Smooth muscle cell (in vitro differentiated cells): ENCODE measurements at regions not wholly inside any gene's neighbourhood (a gene's known extent, or its start where the extent isn't known, plus 50 kb on each side); places are given as distances from the start of the nearest gene placed in this dataset.
"Not testable (repeated sequence)": the region's sequence is repeated elsewhere in the genome, so short reads cannot be mapped to it uniquely, and the experiment has no call there.

Source experiments
- DNase-seq: peaks from one replicate; lab custom pipeline; 2025; ENCODE audit not compliant: unreplicated experiment; lab: John Stamatoyannopoulos, UW
- H2AFZ ChIP-seq: fragments of 200-600 bp; sonication (generic); 2 replicates; pipeline ENCODE4 v1.6.0; 2016; ENCODE audit warnings: antibody characterized with exemption, low read depth, mild to moderate bottlenecking
- H3F3A ChIP-seq: fragments of 200-600 bp; sonication (generic); 2 replicates; pipeline ENCODE4 v1.6.0; 2017; ENCODE audit warnings: antibody characterized with exemption, low read depth
- H3K27ac ChIP-seq: fragments of 200-600 bp; sonication (generic); 2 replicates; pipeline ENCODE4 v1.5.1; 2016; ENCODE audit warnings: low read depth, mild to moderate bottlenecking
- H3K27me3 ChIP-seq: fragments of 200-600 bp; sonication (generic); 2 replicates; pipeline ENCODE4 v1.6.1; 2016; ENCODE audit warnings: low read depth, mild to moderate bottlenecking
- H3K36me3 ChIP-seq: fragments of 200-600 bp; sonication (generic); 2 replicates; pipeline ENCODE4 v1.5.1; 2016; ENCODE audit warnings: low read depth
- H3K4me1 ChIP-seq: fragments of 200-600 bp; sonication (generic); 2 replicates; pipeline ENCODE4 v1.5.1; 2016; ENCODE audit warnings: low read depth
- H3K4me2 ChIP-seq: fragments of 200-600 bp; sonication (generic); 2 replicates; pipeline ENCODE4 v1.6.0; 2016; ENCODE audit warnings: mild to moderate bottlenecking
- H3K4me3 ChIP-seq: fragments of 200-600 bp; sonication (generic); 2 replicates; pipeline ENCODE4 v1.5.1; 2016; ENCODE audit warnings: mild to moderate bottlenecking
- H3K79me2 ChIP-seq: fragments of 200-600 bp; sonication (generic); 2 replicates; pipeline ENCODE4 v1.6.0; 2016; ENCODE audit warnings: low read depth, mild to moderate bottlenecking
- H3K9ac ChIP-seq: fragments of 200-600 bp; sonication (generic); 2 replicates; pipeline ENCODE4 v1.6.0; 2016; ENCODE audit warnings: low read depth
- H3K9me3 ChIP-seq: fragments of 200-600 bp; sonication (generic); replicated peaks from 2 replicates; pipeline ENCODE4 v1.5.1; 2016; ENCODE audit warnings: low read depth
- H4K20me1 ChIP-seq: fragments of 200-600 bp; sonication (generic); 2 replicates; pipeline ENCODE4 v1.6.0; 2016; ENCODE audit warnings: low read depth
- WGBS: methylation state at CpG from one replicate; pipeline ENCODE4 v1.1.7; 2016; ENCODE audit warnings: low lambda C conversion rate; 5-methylcytosine and 5-hydroxymethylcytosine counted together
- TF ChIP-seq, protein P1 (sequence below): fragments of 200-600 bp; sonication (generic); IDR thresholded peaks from 2 replicates; pipeline ENCODE4 v1.5.1; 2017; ENCODE audit warnings: borderline replicate concordance, mild to moderate bottlenecking, antibody characterized with exemption; ENCODE audit not compliant: insufficient read depth, poor library complexity, severe bottlenecking

- H3K79me2 ChIP-seq, result no peaks in the 10 kb centered on the region
- no peaks in the 10 kb centered on the region for H3K36me3 ChIP-seq
- no peak overlapping the region for H3K27ac ChIP-seq
- DNase-seq, result no peak
- 66% methylated on average over 5 of the region's 5 CpGs for WGBS
- H3K9ac ChIP-seq, result no peak overlapping the region
- no peak overlapping the region for H2AFZ ChIP-seq
- no peak overlapping the region for H3K4me2 ChIP-seq
- no peaks in the 10 kb centered on the region for H4K20me1 ChIP-seq
- TF ChIP-seq, protein P1, sequence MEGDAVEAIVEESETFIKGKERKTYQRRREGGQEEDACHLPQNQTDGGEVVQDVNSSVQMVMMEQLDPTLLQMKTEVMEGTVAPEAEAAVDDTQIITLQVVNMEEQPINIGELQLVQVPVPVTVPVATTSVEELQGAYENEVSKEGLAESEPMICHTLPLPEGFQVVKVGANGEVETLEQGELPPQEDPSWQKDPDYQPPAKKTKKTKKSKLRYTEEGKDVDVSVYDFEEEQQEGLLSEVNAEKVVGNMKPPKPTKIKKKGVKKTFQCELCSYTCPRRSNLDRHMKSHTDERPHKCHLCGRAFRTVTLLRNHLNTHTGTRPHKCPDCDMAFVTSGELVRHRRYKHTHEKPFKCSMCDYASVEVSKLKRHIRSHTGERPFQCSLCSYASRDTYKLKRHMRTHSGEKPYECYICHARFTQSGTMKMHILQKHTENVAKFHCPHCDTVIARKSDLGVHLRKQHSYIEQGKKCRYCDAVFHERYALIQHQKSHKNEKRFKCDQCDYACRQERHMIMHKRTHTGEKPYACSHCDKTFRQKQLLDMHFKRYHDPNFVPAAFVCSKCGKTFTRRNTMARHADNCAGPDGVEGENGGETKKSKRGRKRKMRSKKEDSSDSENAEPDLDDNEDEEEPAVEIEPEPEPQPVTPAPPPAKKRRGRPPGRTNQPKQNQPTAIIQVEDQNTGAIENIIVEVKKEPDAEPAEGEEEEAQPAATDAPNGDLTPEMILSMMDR, result no peak
- H3K4me3 ChIP-seq, result no peak overlapping the region
- peaks cover 41% of the 10 kb centered on the region for H3K27me3 ChIP-seq
- H3F3A ChIP-seq, result no peaks in the 10 kb centered on the region
- H3K4me1 ChIP-seq, result no peaks in the 10 kb centered on the region
- H3K9me3 ChIP-seq, result no peaks in the 10 kb centered on the region
Measured at GRCh38 chr15:96474231-96474664, 143.7 kb downstream of the NR2F2 start.

GRCh38 chr15:96477227-96477626 is 146.7 kb downstream of the NR2F2 start:
- Histone ChIP-seq H3K27ac (no peak overlapping the region), H4K20me1 (no peaks in the 10 kb centered on the region), H3K27me3 (peaks cover 14% of the 10 kb centered on the region), H3K79me2 (no peaks in the 10 kb centered on the region), H2AFZ (no peak overlapping the region), H3K4me1 (no peaks in the 10 kb centered on the region), H3F3A (no peaks in the 10 kb centered on the region), H3K9me3 (no peaks in the 10 kb centered on the region), H3K4me2 (no peak overlapping the region), H3K9ac (no peak overlapping the region), H3K4me3 (no peak overlapping the region), H3K36me3 (no peaks in the 10 kb centered on the region)
- no peak for DNase-seq
- WGBS, result 85% methylated on average over 3 of the region's 3 CpGs
- TF ChIP-seq, protein P1, result no peak

- H3K27me3 ChIP-seq, result peaks cover 37% of the 10 kb centered on the region
- WGBS, result 92% methylated on average over 1 of the region's 1 CpG
- not testable (repeated sequence) for H3K4me1 ChIP-seq, H3K4me3 ChIP-seq, DNase-seq, H3K9me3 ChIP-seq, H2AFZ ChIP-seq, H3K79me2 ChIP-seq, H3K9ac ChIP-seq, H4K20me1 ChIP-seq, H3K27ac ChIP-seq, H3K36me3 ChIP-seq, H3F3A ChIP-seq, H3K4me2 ChIP-seq
Measured at GRCh38 chr15:96484412-96484811, 153.9 kb downstream of the NR2F2 start.

GRCh38 chr15:96484830-96485229 is 154.3 kb downstream of the NR2F2 start:
- H3K9me3 ChIP-seq, result no peaks in the 10 kb centered on the region
- H3K4me1 ChIP-seq, result no peaks in the 10 kb centered on the region
- H3K27ac ChIP-seq, result no peak overlapping the region
- no peaks in the 10 kb centered on the region for H4K20me1 ChIP-seq
- no peak overlapping the region for H3K4me2 ChIP-seq
- peaks cover 37% of the 10 kb centered on the region for H3K27me3 ChIP-seq
- no peak overlapping the region for H3K9ac ChIP-seq
- H3K36me3 ChIP-seq, result no peaks in the 10 kb centered on the region
- H3K4me3 ChIP-seq, result no peak overlapping the region
- H3K79me2 ChIP-seq, result no peaks in the 10 kb centered on the region
- no peak overlapping the region for H2AFZ ChIP-seq
- DNase-seq, result no peak
- TF ChIP-seq, protein P1, result no peak
- H3F3A ChIP-seq, result no peaks in the 10 kb centered on the region
